Left hindlimb (tissue), 1 donor: ENCODE measurements at regions not wholly inside any gene's neighbourhood (a gene's known extent, or its start where the extent isn't known, plus 50 kb on each side); places are given as distances from the start of the nearest gene placed in this dataset.

Experiments
- DNase-seq: peaks from one replicate; pipeline ENCODE4 v3.0.0-alpha.2; 2018

DNA sequence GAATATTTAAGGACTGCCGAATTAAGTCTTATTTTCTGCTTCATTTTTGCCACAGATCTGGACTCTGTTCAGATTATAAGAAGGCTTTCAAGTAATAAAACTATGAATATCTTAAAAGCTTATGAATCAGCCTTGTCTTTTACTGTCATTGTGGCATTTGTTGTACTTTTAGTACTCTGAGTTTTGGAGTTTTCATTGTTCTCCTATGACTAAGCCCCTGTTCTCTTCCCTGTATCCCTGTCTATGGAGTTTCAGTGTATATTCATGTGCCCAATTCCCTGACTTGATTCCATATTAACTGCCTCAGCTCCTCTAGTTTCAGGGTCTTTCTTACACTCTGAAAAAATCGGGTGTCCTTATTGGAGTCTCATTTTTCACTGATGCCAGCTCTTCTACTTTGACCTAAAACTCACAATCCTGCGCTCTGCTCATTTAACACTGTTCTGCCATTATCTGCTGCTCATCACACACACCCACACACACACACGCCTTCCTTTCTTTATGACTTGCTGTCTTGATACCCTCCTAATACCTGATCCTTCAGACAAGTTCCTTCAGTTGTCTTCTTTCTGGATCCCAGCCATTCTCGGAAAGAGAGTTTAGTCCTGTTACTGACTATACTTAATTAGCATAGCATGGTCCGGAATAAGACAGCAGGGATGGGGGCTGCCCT is 511.8 kb downstream of the CPS1 start:
- DNase-seq, result no peak

DNA sequence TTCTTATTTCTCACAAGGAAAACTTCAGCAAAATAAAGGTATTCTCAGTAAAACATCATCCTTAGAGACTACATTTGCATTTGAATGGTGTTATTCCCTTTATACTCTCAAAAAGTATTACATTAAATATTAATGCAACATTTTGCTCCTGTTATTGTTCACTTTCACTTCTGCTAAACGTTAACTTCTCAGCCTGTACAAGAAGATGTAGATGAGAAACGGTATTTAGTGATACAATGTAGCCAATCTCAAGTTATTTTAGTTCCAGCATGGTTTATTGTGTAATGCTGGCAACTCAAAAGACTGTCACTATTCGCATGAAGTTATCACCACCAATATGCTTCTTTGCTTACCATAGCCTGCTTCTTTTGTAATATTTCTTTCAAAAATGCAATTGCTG is 514.1 kb downstream of the CPS1 start:
- no peak for DNase-seq

DNA sequence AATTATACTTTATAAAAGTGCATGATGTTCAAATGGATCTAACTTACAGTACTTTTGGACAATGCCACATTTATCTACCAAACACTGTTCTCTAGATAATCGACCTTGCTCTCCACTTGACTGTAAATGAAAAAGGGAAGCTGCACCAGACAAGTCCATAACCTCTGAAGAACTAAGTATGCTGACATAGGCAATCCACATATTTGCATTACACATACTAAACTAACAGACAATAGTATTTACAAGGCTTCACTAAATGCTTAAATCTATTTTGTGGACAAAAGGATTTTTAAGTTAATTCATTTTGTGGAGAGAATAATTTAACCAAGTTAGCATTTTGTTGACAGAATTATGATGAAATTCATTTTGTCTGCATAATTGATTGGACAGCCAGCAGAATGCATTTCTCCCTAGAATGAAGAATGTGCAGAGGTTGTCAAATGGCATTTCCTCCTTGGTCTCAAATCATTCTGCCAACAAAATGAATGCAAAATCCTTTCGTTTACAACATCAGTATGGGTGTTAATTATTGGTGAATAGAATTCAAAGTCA is 520.9 kb downstream of the CPS1 start:
- no peak for DNase-seq

DNA sequence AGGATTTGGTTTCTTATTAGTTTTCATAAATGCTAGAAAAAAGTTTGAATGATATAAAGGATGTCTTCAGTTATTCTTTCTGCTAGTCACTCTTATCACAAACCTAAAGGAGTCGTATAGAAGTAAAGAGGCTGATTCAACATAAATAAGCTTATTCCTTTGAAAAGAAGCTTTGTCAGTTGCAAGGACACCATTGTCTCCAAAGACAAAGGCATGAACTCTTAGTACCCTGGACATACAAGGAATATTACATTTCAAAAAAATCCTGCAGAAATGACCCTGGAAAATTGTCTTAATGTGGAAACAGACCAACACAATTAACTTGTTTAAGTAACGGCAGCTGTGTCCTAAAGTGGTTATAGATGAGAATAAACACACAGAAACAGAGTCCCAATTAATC is 528.0 kb downstream of the CPS1 start:
- no peak for DNase-seq

DNA sequence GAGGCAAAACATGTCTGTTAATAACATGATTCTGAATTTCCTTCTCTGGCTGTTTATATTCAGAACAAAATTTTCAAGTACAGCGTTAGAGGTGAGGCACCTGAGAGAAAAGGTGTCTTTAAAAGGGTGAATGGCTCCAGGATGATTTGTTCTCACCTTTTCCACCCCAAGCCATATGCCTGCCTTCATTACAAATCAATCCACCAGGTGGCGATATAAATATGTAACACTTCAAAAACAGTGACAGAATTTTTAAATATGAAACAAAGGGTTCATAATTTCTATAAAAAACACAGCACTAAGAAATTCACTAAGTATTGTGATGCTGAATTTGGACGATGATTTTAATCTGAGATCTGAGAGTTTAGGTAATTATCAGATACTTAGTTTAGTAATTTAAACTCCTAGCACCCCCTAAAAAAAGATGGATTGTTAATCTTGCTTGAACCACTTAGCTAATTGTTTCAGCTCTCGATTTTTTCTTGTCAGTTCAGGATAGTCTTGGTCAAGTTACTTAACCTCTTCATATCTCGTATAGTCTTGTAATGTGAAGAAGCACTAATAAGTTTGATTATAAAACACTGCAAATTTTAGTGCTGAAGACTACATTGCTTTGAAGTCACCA is 528.8 kb downstream of the CPS1 start:
- no peak for DNase-seq

DNA sequence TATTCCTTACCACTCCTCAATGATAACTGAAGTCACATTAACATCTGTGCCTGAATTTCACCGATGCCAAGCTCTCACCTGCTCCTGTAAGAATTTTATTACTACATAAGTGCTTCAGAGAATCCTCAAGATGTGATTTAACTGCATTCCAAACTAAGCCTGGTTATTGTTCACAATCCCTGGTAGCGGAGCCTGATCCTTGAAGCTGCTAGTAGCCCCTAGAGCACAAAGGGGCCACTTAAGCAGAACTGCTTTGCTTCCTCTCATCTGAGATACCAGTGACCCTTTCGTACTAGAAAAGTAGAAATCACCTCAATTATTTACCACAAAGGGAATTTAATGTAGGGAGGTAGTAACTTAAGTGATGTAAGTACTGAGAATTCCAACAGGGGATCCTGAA is 529.6 kb downstream of the CPS1 start:
- no peak for DNase-seq

DNA sequence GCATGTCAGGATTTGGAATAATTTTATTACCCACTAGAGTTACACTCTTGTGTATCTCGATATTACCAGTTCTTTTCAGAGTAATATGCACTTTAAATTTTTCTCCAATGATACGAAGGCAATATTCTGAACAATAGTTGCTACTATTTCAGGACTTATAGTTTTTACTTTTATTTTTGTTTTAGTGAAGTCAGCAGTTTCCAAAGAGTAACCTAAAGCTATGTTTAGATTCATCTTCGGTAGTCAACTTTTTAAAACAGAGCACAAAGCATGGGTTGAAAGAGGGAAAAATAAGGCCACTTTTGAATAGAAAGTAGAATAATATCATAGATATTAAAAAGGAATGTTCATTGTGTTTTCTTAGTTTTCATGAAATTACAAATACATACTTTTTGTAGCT is 532.7 kb downstream of the CPS1 start:
- DNase-seq, result no peak

DNA sequence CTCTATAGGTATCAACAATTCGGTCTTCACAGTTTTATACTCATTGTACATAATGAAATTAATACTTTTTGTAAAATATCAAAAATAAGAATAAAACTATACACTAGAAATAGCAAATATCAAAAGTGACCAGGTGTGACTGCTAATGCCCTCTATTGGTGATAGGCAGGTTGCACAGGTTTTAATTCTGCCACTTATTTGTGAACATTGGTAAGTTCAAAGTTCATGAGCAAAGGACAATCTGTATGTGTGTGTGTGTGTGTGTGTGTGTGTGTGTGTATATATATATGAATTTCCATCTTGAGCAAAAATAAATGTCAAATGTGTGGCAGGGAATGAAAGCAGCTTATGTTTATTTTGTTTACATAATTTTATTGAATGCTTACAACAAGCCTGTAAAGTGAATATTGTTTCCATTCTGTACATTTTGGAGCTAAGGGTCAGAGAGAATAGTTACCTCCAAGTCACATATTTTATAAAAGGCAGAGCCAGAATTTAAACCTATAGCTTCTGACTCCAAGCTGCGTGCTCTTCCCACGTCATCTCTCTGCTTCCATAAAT is 537.4 kb downstream of the CPS1 start:
- DNase-seq, result no peak

DNA sequence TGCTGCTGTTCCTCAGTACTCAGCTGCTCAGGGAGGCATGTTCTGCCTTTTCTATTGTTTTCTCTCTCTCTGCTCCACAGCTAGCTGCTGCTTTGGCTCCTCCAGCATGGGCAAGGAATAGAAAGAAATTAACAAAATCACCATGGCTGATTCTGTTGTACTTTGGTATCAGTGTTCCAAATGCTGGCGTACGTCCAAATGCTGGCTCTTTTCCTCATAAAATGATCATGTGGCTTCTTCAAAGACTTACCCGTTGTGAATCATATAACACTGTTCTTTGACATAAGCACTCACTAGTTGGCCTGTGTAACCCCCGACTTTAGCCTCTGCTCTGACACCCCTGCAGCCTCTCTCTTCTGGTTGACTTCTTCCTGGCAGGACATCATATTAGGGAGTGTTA is 547.6 kb downstream of the CPS1 start:
- DNase-seq, result no peak

DNA sequence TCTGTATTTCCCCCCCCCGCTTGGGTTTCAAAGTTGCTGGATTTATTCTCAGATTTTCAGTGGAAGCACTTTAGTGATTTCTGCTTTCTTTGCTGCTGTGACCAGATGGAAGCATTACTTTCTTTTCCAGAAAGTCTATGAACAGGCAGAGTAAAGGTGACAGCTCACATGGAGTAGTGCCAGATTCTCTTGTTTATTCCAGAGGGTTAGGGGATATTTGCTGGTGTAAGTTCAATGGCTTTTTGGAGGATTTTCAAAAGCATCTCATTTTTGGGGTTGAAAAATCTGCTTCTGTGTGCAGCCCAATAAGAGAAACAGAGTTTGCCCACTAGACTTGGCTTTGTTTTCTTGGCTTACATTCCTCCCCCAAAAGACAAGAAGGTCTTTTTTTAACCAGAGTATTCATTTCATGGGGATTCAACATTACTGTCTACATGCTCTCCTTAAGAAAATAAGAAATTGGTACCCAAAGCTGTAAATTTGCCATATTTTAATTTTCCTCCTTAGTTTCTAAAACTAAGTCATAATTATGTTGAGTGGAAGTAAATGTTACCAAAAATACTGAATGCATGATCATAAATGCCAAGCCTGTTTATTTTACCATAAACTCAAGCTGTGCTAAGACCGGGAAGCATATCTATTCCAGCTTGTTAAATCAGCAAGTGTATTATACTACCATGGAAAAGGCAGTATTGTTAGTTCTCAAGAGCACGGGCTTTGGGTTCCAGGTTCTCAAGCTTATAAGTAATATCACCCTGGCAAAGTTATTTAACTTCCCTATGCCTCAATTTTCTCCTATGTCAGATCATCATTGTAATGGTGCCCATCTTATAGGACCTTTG is 557.2 kb downstream of the CPS1 start:
- DNase-seq, result no peak

DNA sequence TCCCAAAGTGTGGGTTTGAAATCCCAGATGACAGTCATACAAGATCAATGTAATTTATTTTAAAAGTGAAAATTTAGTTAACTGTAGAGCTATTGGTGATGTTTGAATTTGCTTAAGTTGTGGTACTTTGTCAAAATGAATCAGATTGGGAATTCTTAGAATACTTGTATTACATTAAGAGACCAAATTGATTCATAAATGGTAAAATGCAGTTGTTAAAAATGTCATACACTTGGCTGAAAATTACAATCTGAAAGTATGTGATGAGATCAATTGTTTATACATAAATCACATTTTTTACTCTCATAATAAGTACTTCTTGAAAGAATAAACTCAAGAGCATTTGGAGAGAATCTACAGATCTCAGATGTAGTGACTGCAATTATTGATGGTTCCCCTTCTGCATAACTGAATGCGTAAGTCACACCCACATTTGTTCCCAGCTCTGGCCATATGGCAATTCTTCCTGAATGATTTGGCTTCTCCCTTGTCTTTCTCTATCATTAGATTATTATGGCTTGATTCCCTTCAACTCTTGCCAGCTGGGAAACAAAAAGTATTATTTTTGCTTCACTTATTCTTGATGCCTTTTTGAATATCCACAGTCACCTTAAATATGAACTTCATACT is 558.5 kb downstream of the CPS1 start:
- DNase-seq, result no peak

DNA sequence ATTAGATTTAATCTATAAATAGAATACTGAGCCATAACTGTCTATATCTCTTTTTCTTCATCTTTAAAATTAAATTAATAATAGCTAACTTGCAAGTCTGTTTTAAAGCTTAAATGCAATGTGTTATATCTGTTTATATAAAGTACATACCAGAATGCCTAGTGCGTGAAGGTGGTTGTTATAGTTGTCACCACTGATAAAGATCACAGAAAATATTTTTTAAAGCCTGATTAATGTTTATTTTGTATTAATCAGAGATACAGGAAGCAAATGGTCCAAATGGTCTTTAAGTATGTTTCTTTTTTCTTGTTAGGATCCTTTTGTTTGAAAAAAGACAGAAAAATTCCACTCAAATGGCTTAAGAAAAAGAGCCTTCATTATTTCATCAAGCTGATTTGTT is 560.6 kb downstream of the CPS1 start:
- DNase-seq, result no peak

DNA sequence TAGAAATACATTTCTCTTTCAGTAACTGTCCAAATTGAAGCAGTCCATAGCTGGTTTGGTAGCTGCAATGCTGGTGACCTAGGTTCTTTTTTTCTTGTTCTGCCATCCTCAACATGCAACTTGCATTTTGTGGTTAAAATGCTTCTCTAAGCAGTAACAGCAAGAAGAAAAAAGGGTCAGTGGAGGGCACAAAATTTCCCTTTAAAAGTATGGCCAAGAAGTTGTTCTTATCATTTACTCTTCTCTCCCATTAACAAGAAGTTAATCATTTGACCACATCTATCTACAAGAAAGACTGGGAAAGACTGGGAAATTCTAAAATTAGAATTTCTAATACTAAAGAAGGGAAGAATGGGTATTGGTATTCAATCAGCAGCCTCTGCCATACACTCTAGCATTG is 569.9 kb downstream of the CPS1 start:
- no peak for DNase-seq

DNA sequence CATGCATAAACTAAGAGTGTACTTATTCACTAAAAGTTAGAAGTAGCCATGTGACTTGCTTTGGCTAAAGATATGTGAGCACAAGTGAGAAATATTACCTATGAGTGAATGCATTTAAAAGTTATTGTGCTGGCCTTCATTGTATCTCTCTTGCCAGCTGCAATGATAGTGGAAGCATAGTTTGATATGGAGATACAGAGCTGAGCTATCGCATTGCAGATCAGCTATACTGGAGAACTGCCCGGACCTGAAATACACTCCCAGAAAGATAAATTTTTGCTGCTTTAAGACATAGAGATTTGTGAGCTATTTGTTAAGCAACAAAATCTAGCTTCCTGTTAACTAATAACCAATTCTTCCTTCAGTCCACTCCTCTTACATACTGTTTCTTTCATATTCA is 571.1 kb downstream of the CPS1 start:
- DNase-seq, result no peak

DNA sequence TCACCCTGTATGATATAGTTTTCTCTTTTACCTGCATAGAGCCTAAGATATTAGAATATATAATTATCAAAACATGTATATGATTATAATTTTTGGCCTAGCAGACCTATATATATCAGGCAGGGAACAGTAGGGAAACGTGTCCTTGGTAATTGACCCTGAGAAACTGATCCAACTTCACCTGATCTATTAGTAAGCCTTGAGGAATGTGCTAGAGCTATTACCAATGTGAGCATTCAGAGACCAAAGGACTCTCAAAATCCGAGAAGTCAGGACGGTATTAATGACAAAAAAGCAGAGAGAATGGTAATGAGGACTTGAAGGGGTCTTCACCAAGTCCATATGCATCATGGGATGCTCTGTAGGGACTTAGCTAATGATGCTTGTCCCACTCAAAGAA is 571.9 kb downstream of the CPS1 start:
- no peak for DNase-seq

DNA sequence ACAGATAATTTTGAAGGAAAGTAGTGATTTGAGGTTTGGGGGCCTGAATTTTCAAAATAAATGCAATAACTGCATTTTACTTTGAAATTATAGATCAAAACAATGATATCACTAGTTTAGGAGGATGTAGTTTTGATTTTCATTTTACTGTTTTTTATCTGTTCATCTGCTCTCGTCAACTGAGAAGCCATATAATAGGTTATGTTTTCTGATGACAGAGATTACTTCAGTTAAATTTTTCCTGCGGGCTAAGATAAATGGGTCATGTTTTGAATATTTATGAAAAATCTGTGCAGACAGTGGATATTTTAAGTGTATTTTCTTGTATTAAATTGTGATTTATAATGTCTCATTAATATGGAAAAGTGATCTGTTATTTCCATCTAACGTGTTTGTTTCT is 573.4 kb downstream of the CPS1 start:
- no peak for DNase-seq

DNA sequence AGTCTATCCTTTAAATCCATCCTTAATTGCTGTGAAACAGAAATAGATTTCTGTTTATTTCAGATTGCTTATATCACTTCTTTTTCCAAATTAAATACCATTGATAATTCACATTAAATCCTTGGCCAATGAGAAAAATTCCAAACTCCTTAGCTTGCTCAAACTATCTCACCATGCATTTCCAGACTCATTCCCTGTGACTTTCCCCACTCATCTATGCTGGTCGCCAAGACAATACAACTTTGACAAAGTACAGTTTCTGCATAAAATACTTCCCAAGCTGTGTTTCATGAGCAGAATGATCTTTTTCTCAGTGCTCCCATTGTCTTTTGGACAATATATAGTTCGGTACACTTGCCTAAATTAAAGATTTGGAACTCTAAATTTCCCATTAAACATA is 575.6 kb downstream of the CPS1 start:
- no peak for DNase-seq

DNA sequence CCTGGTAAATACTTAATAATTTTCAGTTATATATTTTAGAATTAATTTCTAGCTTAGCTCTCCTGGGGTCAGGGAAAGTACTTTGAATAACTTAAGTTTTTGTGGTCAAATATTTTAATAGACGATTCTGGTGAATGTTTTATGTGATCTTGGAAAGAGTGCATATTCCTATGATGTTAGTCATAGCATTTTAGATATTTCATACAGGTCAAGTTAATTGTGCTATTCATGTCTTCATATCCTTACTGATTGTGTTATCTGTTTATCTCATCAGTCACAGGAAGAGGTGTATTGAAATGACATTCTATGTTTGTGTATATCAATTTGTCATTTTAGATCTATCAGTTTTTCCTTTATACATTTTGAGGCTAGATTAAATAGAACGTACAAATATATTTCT is 576.2 kb downstream of the CPS1 start:
- DNase-seq, result no peak

DNA sequence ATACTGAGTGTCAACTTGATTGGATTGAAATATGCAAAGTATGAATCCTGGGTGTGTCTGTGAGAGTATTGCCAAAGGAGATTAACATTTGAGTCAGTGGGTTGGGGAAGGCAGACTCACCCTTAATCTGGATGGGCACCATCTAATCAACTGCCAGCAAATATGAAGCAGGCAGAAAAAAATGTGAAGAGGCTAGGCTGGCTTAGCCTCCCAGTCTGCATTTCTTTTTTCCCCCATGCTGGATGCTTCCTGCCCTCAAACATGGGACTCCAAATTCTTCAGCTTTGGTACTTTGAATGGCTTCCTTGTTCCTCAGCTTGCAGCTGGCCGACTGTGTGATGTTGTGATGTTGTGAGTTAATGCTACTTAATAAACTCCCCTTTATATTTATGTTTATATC is 577.4 kb downstream of the CPS1 start:
- DNase-seq, result no peak

DNA sequence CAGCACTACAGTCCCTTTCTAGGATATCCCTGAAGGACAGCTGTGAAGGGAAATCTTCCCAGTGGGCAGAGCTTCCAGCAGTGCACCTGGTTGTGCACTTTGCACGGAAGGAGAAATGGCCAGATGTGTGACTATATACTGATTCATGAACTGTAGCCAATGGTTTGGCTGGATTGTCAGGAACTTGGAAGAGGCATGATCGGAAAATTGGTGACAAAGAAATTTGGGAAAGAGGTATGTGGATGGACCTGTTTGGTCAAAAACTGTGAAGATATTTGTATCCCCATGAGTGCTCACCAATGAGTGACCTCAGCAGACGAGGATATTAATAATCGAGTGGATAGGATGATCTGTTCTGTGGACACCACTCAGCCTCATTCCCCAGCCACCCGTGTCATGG is 582.2 kb downstream of the CPS1 start:
- no peak for DNase-seq

DNA sequence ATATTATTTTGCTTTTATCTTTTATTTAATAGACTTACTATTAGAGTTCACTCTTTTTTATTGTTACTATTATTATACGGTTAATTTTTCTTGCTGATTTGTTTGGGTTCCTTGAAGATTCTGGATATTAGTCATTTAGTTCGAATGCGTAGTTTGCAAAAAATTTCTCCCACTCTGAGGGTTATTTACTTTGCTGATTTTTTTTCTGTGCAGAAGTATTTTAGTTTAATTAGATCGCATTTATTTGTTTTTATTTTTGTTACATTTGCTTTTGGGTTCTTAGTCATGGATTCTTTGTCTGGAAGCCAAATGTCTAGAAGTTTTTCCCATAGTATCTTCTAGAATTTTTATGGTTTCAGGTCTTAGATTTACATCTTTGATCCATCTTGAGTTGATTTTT is 585.2 kb downstream of the CPS1 start:
- no peak for DNase-seq

DNA sequence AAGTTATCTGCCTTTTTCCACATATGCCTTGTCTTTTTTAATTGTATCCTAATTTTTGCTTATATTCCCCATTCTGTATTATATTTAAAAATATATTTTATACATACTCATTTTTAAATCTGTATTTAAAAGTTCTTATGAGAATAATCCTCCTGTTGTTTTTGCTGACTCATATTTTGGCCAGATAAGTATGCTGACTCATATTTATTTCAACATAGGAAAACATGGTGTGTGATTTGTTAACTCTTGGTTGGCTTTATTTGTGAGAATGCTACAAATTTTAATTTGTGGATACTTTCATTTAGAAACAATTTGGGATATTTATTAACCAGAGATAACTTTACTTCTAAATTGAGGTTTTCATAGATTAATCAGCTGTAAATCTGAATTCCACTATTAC is 587.7 kb downstream of the CPS1 start:
- no peak for DNase-seq

DNA sequence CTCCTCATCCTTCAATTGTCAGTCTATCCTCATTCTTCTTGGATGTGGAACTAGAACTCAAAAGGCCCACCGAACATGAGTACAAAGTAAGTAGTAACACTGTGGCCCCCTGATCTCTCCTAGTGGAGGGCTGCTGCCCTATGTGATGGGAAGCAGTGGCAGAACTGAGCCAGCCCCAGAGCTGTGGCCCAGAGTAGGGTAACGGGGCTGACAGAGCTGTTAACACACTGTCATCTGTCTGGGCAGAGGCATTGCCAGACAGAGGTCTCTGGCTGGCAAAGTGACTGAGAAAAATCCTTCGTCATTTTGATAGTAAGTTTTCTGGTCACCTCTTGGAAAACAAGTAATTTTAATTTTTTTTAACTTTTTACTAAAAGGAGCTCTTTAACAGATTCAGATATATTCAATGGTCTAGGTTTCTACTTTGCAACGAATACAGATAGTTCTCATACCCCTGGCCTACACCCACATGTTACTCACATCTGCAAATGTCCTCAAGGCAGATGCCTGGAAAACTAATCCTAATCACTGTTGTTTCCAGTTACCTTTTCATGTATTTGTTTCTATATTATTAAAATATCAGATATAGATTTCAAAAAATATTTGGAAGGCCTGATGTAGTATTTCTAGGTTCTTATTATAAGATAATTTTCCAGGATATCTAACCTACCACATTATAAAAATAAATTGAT is 588.7 kb downstream of the CPS1 start:
- DNase-seq, result no peak
